ENCODE measurements at regions not wholly inside any gene's neighbourhood (a gene's known extent, or its start where the extent isn't known, plus 50 kb on each side); places are given as distances from the start of the nearest gene placed in this dataset.

- DNase-seq (ENCODE audit: low spot score), result no peak
Observed at GRCh38 chr15:52876991-52877663, 87.0 kb upstream of the ONECUT1 start.

- DNase-seq (ENCODE audit: low spot score), result no peak
Observed at GRCh38 chr15:52872036-52872818, 82.1 kb upstream of the ONECUT1 start.

GRCh38 chr15:52870015-52870414, 79.9 kb upstream of the ONECUT1 start:
- DNase-seq (ENCODE audit: low spot score), result no peak

- DNase-seq (ENCODE audit: low spot score), result no peak
Observed at GRCh38 chr15:52866698-52867097, 76.6 kb upstream of the ONECUT1 start.

GRCh38 chr15:52862677-52863076, 72.5 kb upstream of the ONECUT1 start:
- DNase-seq (ENCODE audit: low spot score), result no peak

GRCh38 chr15:52858782-52859176, 68.6 kb upstream of the ONECUT1 start:
- no peak for DNase-seq (ENCODE audit: low spot score)

GRCh38 chr15:52857937-52858781, 68.0 kb upstream of the ONECUT1 start:
- no peak for DNase-seq (ENCODE audit: low spot score)

GRCh38 chr15:52857471-52857870, 67.3 kb upstream of the ONECUT1 start:
- no peak for DNase-seq (ENCODE audit: low spot score)

- DNase-seq (ENCODE audit: low spot score), result no peak
Observed at GRCh38 chr15:52856286-52856685, 66.2 kb upstream of the ONECUT1 start.

- no peak for DNase-seq (ENCODE audit: low spot score)
Observed at GRCh38 chr15:52855157-52855556, 65.0 kb upstream of the ONECUT1 start.

- no peak for DNase-seq (ENCODE audit: low spot score)
Observed at GRCh38 chr15:52844823-52845222, 54.7 kb upstream of the ONECUT1 start.
